ENCODE measurements at regions not wholly inside any gene's neighbourhood (a gene's known extent, or its start where the extent isn't known, plus 50 kb on each side); places are given as distances from the start of the nearest gene placed in this dataset.

DNA sequence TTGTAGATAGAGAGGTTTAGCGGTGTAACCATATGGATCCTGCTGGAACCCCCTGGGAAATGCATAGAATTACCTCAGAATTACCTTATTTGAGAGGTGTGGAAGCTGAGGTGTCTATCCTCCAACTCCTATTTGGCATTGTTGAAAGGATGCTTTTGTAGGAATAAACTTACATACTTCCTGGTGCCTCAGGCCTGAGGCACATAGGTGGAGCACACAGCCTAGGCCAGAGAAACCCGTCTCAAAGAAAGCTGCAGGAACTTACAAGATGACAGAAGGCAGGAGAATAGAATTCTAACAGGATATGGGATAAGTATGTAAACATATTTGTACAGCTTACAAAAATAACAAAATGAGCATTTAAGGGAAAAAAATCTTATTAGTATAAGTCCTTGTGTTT is 1507.2 kb upstream of the ZEB2 start (continued):
- no peak for TF ChIP-seq ZNF462 (CRISPR knock-in tag; IDR thresholded peaks at IDR 0.05)
- TF ChIP-seq ZNF331 (CRISPR knock-in tag; IDR thresholded peaks at IDR 0.05; ENCODE audit: low read depth) = no peak
- TF ChIP-seq EZH2phosphoT487 (IDR thresholded peaks at IDR 0.05; ENCODE audit: unreplicated experiment) = no peak

DNA sequence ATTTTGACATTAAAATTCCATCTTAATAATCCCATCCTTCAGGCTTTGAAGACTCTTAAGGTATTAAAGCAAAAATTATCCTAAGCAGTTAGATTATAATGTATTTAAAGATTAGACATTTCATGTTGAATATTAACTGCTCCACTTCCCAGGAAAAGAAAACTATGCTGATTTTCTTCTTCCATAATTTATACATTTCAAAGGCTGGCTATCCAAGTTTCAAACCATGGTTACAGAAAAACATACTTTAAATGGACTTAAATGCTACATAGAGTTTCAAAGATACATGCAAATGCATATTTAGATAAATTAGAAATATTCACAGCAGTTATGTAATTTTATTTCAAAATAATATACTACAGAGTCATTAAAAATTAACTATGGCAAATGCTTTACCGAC is 1505.6 kb upstream of the ZEB2 start:
- Mint-ChIP-seq H3K9me3 (no peaks in the 10 kb centered on the region), H3K4me1 (no peaks in the 10 kb centered on the region), H3K4me3 (no peak overlapping the region), H3K36me3 (ENCODE audit: low read depth) (no peaks in the 10 kb centered on the region), H3K27ac (no peak overlapping the region), H3K27me3 (ENCODE audit: insufficient read depth, low read depth, poor library complexity) (peaks cover 2% of the 10 kb centered on the region)
- H3K36me3 ChIP-seq (ENCODE audit: insufficient read depth) = no peaks in the 10 kb centered on the region
- no peaks in the 10 kb centered on the region for H3F3A ChIP-seq (replicated peaks; ENCODE audit: low read depth)
- no peak overlapping the region for H3K4me2 ChIP-seq
- no peak overlapping the region for H3K27ac ChIP-seq (ENCODE audit: low read depth)
- H4K20me1 ChIP-seq (replicated peaks; ENCODE audit: insufficient read depth) = no peaks in the 10 kb centered on the region
- H3K4me3 ChIP-seq = no peak overlapping the region
- no peaks in the 10 kb centered on the region for H3K4me1 ChIP-seq (ENCODE audit: insufficient read depth)
- H3K9me2 ChIP-seq (ENCODE audit: insufficient read depth) = no peaks in the 10 kb centered on the region
- no peak for DNase-seq (ENCODE audit: low spot score)
- H3K79me2 ChIP-seq (replicated peaks; ENCODE audit: insufficient read depth) = no peaks in the 10 kb centered on the region
- ATAC-seq = no peak
- no peak overlapping the region for H2AFZ ChIP-seq
- H3K27me3 ChIP-seq (ENCODE audit: insufficient read depth) = no peaks in the 10 kb centered on the region
- TF ChIP-seq EZH2phosphoT487 (IDR thresholded peaks at IDR 0.05; ENCODE audit: unreplicated experiment) = no peak
- no peak for TF ChIP-seq ZNF331 (CRISPR knock-in tag; IDR thresholded peaks at IDR 0.05; ENCODE audit: low read depth)
- no peak for TF ChIP-seq ETS1 (IDR thresholded peaks at IDR 0.05)
- no peak for TF ChIP-seq NANOG (IDR thresholded peaks at IDR 0.05; ENCODE audit: borderline replicate concordance)
- TF ChIP-seq ZNF114 (CRISPR knock-in tag; IDR thresholded peaks at IDR 0.05) = no peak
- no peak for TF ChIP-seq ZNF462 (CRISPR knock-in tag; IDR thresholded peaks at IDR 0.05)
- no peak for TF ChIP-seq CTCF (conservative IDR thresholded peaks at IDR 0.05; ENCODE audit: low read depth in 2 of 2)

Measured in GM23338 (cell line).